ENCODE measurements at regions not wholly inside any gene's neighbourhood (a gene's known extent, or its start where the extent isn't known, plus 50 kb on each side); places are given as distances from the start of the nearest gene placed in this dataset.

DNA sequence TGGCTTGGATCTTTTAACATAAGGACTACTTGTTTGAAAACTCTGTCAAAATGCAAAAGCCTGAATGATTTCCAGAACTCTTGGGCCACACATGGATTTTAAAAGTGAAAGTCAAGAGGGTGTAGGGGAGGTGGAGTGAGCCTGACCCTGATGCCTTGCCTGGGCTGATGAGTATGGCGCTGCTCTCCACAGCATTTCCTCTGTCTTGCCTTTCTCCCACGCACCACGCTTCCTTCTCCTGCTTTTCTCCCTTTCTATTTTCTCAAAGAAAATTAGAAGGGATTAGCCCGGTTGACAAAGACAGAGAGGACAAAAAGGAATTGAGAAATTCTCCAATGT lies 207.0 kb upstream of the CCDC68 start:
- DNase-seq, result no peak
- Histone ChIP-seq H3K36me3 (ENCODE audit: control insufficient read depth in 3 of 3, insufficient read depth in 2 of 3, low read depth in 1 of 3, low read length in 3 of 3) (no peaks in the 10 kb centered on the region), H3K4me1 (ENCODE audit: control insufficient read depth in 3 of 3, insufficient read depth in 2 of 3, low read depth in 1 of 3, low read length in 2 of 3) (no peaks in the 10 kb centered on the region), H3K27ac (ENCODE audit: low read depth in 1 of 3, low read length in 2 of 3) (no peak overlapping the region), H3K4me3 (ENCODE audit: low read depth in 1 of 3, low read length in 3 of 3) (no peak overlapping the region), H3K9me3 (ENCODE audit: control insufficient read depth in 2 of 2, insufficient read depth in 1 of 2, low read depth in 1 of 2, low read length in 1 of 2) (no peaks in the 10 kb centered on the region), H3K27me3 (ENCODE audit: control insufficient read depth in 3 of 3, insufficient read depth in 3 of 3, low read length in 3 of 3) (no peaks in the 10 kb centered on the region)
- 73 to 92% (median 87%) methylated on average over 4 of the region's 4 CpGs for WGBS, 3 donors
- FAIRE-seq, result no peak

GRCh38 chr18:55163550-55163949 lies 204.3 kb upstream of the CCDC68 start:
- Histone ChIP-seq H3K4me1 (ENCODE audit: control insufficient read depth in 3 of 3, insufficient read depth in 2 of 3, low read depth in 1 of 3, low read length in 2 of 3) (no peaks in the 10 kb centered on the region), H3K27ac (ENCODE audit: low read depth in 1 of 3, low read length in 2 of 3) (no peak overlapping the region), H3K27me3 (ENCODE audit: control insufficient read depth in 3 of 3, insufficient read depth in 3 of 3, low read length in 3 of 3) (no peaks in the 10 kb centered on the region), H3K4me3 (ENCODE audit: low read depth in 1 of 3, low read length in 3 of 3) (no peak overlapping the region), H3K9me3 (ENCODE audit: control insufficient read depth in 2 of 2, insufficient read depth in 1 of 2, low read depth in 1 of 2, low read length in 1 of 2) (no peaks in the 10 kb centered on the region), H3K36me3 (ENCODE audit: control insufficient read depth in 3 of 3, insufficient read depth in 2 of 3, low read depth in 1 of 3, low read length in 3 of 3) (no peaks in the 10 kb centered on the region)
- no peak for FAIRE-seq
- DNase-seq, result no peak
- WGBS, 3 donors, result 74 to 84% (median 75%) methylated on average over 7 of the region's 7 CpGs

GRCh38 chr18:55161916-55162315 lies 202.7 kb upstream of the CCDC68 start:
- DNase-seq, result no peak
- Histone ChIP-seq H3K4me3 (ENCODE audit: low read depth in 1 of 3, low read length in 3 of 3) (no peak overlapping the region), H3K36me3 (ENCODE audit: control insufficient read depth in 3 of 3, insufficient read depth in 2 of 3, low read depth in 1 of 3, low read length in 3 of 3) (no peaks in the 10 kb centered on the region), H3K9me3 (ENCODE audit: control insufficient read depth in 2 of 2, insufficient read depth in 1 of 2, low read depth in 1 of 2, low read length in 1 of 2) (no peaks in the 10 kb centered on the region), H3K4me1 (ENCODE audit: control insufficient read depth in 3 of 3, insufficient read depth in 2 of 3, low read depth in 1 of 3, low read length in 2 of 3) (no peaks in the 10 kb centered on the region), H3K27ac (ENCODE audit: low read depth in 1 of 3, low read length in 2 of 3) (no peak overlapping the region), H3K27me3 (ENCODE audit: control insufficient read depth in 3 of 3, insufficient read depth in 3 of 3, low read length in 3 of 3) (no peaks in the 10 kb centered on the region)
- 77 to 83% (median 80%) methylated on average over 4 of the region's 4 CpGs for WGBS, 3 donors
- no peak for FAIRE-seq

GRCh38 chr18:55159027-55159426 lies 199.8 kb upstream of the CCDC68 start:
- Histone ChIP-seq H3K4me3 (ENCODE audit: low read depth in 1 of 3, low read length in 3 of 3) (no peak overlapping the region), H3K27me3 (ENCODE audit: control insufficient read depth in 3 of 3, insufficient read depth in 3 of 3, low read length in 3 of 3) (no peaks in the 10 kb centered on the region), H3K9me3 (ENCODE audit: control insufficient read depth in 2 of 2, insufficient read depth in 1 of 2, low read depth in 1 of 2, low read length in 1 of 2) (no peaks in the 10 kb centered on the region), H3K36me3 (ENCODE audit: control insufficient read depth in 3 of 3, insufficient read depth in 2 of 3, low read depth in 1 of 3, low read length in 3 of 3) (no peaks in the 10 kb centered on the region), H3K27ac (ENCODE audit: low read depth in 1 of 3, low read length in 2 of 3) (no peak overlapping the region), H3K4me1 (ENCODE audit: control insufficient read depth in 3 of 3, insufficient read depth in 2 of 3, low read depth in 1 of 3, low read length in 2 of 3) (no peaks in the 10 kb centered on the region)
- FAIRE-seq, result no peak
- DNase-seq, result no peak
- WGBS, 3 donors, result 83 to 95% (median 86%) methylated on average over 4 of the region's 4 CpGs

DNA sequence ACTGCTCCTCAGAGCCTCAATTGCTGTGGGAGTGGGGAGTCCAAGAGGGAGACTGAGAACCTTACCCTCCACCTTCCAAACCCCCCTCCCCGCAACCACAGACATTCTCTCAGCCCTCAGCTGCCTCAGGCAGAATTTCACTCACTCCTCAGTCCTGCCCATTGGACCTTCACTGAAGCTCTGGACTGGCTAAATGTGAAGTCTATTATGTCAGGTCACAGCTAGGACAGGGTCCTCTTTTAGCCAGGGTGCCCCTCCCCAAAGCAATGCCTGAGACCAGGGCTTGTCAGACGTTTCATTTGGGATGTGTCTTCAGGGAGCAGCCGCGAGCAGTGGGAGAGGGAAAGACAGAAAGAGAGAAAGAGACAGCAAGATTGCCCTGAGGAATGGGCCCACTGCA lies 199.3 kb upstream of the CCDC68 start:
- no peaks in the 10 kb centered on the region for H3K4me1 ChIP-seq (ENCODE audit: control insufficient read depth in 3 of 3, insufficient read depth in 2 of 3, low read depth in 1 of 3, low read length in 2 of 3)
- no peak overlapping the region for H3K27ac ChIP-seq (ENCODE audit: low read depth in 1 of 3, low read length in 2 of 3)
- no peak for DNase-seq
- no peak overlapping the region for H3K4me3 ChIP-seq (ENCODE audit: low read depth in 1 of 3, low read length in 3 of 3)
- 71 to 86% (median 76%) methylated on average over 4 of the region's 4 CpGs for WGBS, 3 donors
- no peaks in the 10 kb centered on the region for H3K9me3 ChIP-seq (ENCODE audit: control insufficient read depth in 2 of 2, insufficient read depth in 1 of 2, low read depth in 1 of 2, low read length in 1 of 2)
- no peak for FAIRE-seq
- no peaks in the 10 kb centered on the region for H3K27me3 ChIP-seq (ENCODE audit: control insufficient read depth in 3 of 3, insufficient read depth in 3 of 3, low read length in 3 of 3)
- no peaks in the 10 kb centered on the region for H3K36me3 ChIP-seq (ENCODE audit: control insufficient read depth in 3 of 3, insufficient read depth in 2 of 3, low read depth in 1 of 3, low read length in 3 of 3)

DNA sequence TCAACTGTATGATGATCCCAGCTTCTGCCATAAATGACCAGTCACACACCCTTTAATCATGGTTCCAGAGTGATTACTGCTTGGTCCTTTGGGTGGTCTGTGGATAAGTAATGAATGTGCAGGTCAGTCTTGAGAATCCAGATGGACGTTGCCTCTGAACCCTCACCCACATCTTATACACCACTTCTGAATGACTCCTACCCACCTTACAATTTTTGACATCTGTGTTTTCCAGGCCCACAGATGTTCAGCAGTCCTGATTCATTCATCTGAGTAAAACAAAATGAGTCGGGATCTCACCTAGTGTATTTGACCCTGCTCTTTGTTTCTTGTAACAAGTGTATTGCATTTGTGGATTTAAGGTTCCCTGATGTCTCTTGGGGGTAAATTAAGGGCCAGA lies 194.1 kb upstream of the CCDC68 start:
- H3K9me3 ChIP-seq (ENCODE audit: control insufficient read depth in 2 of 2, insufficient read depth in 1 of 2, low read depth in 1 of 2, low read length in 1 of 2), result no peaks in the 10 kb centered on the region

DNA sequence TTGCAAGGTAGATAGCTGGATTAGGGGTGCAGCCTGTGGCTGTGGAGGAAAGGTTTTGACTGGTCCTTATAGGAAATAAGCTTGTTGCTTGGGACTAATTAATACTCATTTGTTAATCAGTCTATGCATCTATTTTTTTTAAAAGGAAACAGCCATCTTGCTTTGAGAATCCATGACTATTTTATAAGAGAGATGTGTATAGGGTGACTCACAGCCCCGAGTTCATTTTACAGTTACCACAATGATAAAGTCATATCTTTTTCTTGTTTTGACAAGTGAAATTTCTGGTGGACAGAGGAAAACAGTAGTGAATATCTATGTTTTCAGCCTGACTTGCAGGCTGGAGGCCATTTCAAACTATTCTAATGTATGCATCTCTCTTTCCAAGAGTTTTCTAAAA lies 193.5 kb upstream of the CCDC68 start:
- no peaks in the 10 kb centered on the region for H3K9me3 ChIP-seq (ENCODE audit: control insufficient read depth in 2 of 2, insufficient read depth in 1 of 2, low read depth in 1 of 2, low read length in 1 of 2)
- no peak overlapping the region for H3K4me3 ChIP-seq (ENCODE audit: low read depth in 1 of 3, low read length in 3 of 3)
- no peaks in the 10 kb centered on the region for H3K4me1 ChIP-seq (ENCODE audit: control insufficient read depth in 3 of 3, insufficient read depth in 2 of 3, low read depth in 1 of 3, low read length in 2 of 3)
- no peak overlapping the region for H3K27ac ChIP-seq (ENCODE audit: low read depth in 1 of 3, low read length in 2 of 3)
- WGBS, 3 donors, result 50 to 74% (median 73%) methylated on average over 1 of the region's 1 CpG
- H3K36me3 ChIP-seq (ENCODE audit: control insufficient read depth in 3 of 3, insufficient read depth in 2 of 3, low read depth in 1 of 3, low read length in 3 of 3), result no peaks in the 10 kb centered on the region
- no peak for DNase-seq
- FAIRE-seq, result no peak
- H3K27me3 ChIP-seq (ENCODE audit: control insufficient read depth in 3 of 3, insufficient read depth in 3 of 3, low read length in 3 of 3), result no peaks in the 10 kb centered on the region

More for the DNA sequence above, 194.1 kb upstream of the CCDC68 start:
- no peaks in the 10 kb centered on the region for H3K4me1 ChIP-seq (ENCODE audit: control insufficient read depth in 3 of 3, insufficient read depth in 2 of 3, low read depth in 1 of 3, low read length in 2 of 3)
- FAIRE-seq (no peak), DNase-seq (no peak)
- no peaks in the 10 kb centered on the region for H3K27me3 ChIP-seq (ENCODE audit: control insufficient read depth in 3 of 3, insufficient read depth in 3 of 3, low read length in 3 of 3)
- no peak overlapping the region for H3K4me3 ChIP-seq (ENCODE audit: low read depth in 1 of 3, low read length in 3 of 3)
- no peaks in the 10 kb centered on the region for H3K36me3 ChIP-seq (ENCODE audit: control insufficient read depth in 3 of 3, insufficient read depth in 2 of 3, low read depth in 1 of 3, low read length in 3 of 3)
- WGBS, 3 donors, result 76 to 88% (median 87%) methylated on average over 2 of the region's 2 CpGs
- H3K27ac ChIP-seq (ENCODE audit: low read depth in 1 of 3, low read length in 2 of 3), result no peak overlapping the region

DNA sequence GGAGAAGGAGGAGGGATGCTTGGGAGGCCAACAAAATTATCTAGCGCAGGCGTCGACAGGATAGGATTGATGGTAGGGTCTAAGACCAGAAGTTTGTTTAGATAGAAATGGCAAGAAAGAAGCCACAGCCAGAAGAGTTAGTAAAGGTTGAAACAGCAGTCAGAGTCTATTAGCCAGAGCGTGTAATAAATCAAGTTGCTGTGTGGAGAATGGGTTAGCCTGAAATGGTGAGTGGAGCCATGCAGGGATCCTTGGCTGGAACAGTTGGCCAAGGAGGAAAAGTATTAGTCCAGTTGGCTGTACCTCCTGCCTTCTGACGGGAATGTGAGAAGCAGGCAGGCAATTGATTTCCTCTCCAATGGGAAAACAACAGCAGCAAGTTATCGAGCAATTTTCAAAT lies 190.7 kb upstream of the CCDC68 start:
- FAIRE-seq (no peak), DNase-seq (no peak)
- WGBS, 3 donors, result 68 to 86% (median 84%) methylated on average over 6 of the region's 6 CpGs
- Histone ChIP-seq H3K4me3 (ENCODE audit: low read depth in 1 of 3, low read length in 3 of 3) (no peak overlapping the region), H3K27ac (ENCODE audit: low read depth in 1 of 3, low read length in 2 of 3) (no peak overlapping the region), H3K36me3 (ENCODE audit: control insufficient read depth in 3 of 3, insufficient read depth in 2 of 3, low read depth in 1 of 3, low read length in 3 of 3) (no peaks in the 10 kb centered on the region), H3K4me1 (ENCODE audit: control insufficient read depth in 3 of 3, insufficient read depth in 2 of 3, low read depth in 1 of 3, low read length in 2 of 3) (no peaks in the 10 kb centered on the region), H3K27me3 (ENCODE audit: control insufficient read depth in 3 of 3, insufficient read depth in 3 of 3, low read length in 3 of 3) (no peaks in the 10 kb centered on the region), H3K9me3 (ENCODE audit: control insufficient read depth in 2 of 2, insufficient read depth in 1 of 2, low read depth in 1 of 2, low read length in 1 of 2) (no peaks in the 10 kb centered on the region)

DNA sequence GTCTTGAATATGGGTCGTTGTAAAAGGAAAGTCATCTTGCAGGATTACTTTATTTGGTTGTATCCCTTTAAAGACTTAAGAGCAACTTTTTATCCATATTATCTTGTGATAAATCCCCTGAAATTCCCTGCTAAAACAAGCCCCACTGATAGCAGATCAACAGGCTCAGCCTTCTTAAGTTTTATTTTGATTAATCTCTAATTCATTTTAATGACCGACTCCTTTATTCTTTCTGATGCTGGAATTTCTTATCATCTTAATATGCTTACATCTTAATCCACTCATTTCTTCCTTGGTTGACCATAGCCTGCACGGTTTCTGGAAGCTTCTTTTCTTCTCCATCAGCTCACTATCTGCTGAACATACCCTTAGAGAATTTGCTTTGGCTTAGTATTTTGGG lies 188.5 kb upstream of the CCDC68 start:
- Histone ChIP-seq H3K4me3 (ENCODE audit: low read depth in 1 of 3, low read length in 3 of 3) (no peak overlapping the region), H3K27ac (ENCODE audit: low read depth in 1 of 3, low read length in 2 of 3) (no peak overlapping the region), H3K27me3 (ENCODE audit: control insufficient read depth in 3 of 3, insufficient read depth in 3 of 3, low read length in 3 of 3) (no peaks in the 10 kb centered on the region), H3K9me3 (ENCODE audit: control insufficient read depth in 2 of 2, insufficient read depth in 1 of 2, low read depth in 1 of 2, low read length in 1 of 2) (no peaks in the 10 kb centered on the region), H3K4me1 (ENCODE audit: control insufficient read depth in 3 of 3, insufficient read depth in 2 of 3, low read depth in 1 of 3, low read length in 2 of 3) (no peaks in the 10 kb centered on the region), H3K36me3 (ENCODE audit: control insufficient read depth in 3 of 3, insufficient read depth in 2 of 3, low read depth in 1 of 3, low read length in 3 of 3) (no peaks in the 10 kb centered on the region)
- WGBS, 3 donors, result 46 to 77% (median 51%) methylated on average over 3 of the region's 3 CpGs
- FAIRE-seq (no peak), DNase-seq (no peak)
